Gastroesophageal sphincter (tissue), 3 donors: ENCODE measurements at regions not wholly inside any gene's neighbourhood (a gene's known extent, or its start where the extent isn't known, plus 50 kb on each side); places are given as distances from the start of the nearest gene placed in this dataset.

Experiments
- EP300 ChIP-seq: sonication (generic); formaldehyde crosslinking; IDR thresholded peaks from one replicate; pipeline ENCODE4 v1.6.1; 2017; ENCODE audit warnings: antibody characterized with exemption, mild to moderate bottlenecking
- POLR2AphosphoS5 ChIP-seq: sonication (generic); formaldehyde crosslinking; IDR thresholded peaks from one replicate; pipeline ENCODE4 v1.6.1; 2017; ENCODE audit warnings: antibody characterized with exemption
- TF ChIP-seq, protein P1 (sequence below), 4 experiments: fragments of 200-600 bp in 2 of 4; fragments of 450-650 bp in 2 of 4; sonication (generic) in 1 of 4; IDR thresholded peaks; one replicate each; pipeline ENCODE4 v1.5.1; 2017 to 2019; ENCODE audit warnings: antibody characterized with exemption in 4 of 4, mild to moderate bottlenecking in 2 of 4, moderate library complexity in 2 of 4

DNA sequence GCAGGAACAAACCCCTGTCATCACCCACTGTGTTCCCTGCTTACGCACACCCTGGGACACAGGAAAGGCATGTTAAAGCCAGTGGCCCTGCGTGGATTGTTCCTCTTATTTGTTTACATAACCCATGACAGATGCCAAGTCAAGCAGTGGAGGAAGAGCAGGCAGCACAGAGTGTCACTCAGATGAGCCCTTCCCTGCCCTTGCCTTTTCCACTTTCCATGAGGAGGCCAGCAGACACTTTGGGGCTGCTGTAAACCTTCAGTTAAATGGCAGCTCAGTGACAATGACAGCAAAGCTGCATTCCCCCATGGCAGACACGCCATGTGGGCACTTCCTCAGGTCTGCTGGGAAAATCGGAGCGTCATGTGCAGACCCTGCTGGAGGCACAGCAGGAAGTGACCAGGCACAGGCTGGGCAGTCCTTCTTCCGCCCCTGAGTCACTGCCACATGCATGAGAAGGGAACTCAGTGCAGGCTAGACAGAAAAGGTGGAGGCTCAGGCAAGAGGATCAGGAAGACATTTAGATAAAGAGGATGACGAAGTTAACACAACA, 216.8 kb upstream of the PIK3R1 start:
- TF ChIP-seq, protein P1, sequence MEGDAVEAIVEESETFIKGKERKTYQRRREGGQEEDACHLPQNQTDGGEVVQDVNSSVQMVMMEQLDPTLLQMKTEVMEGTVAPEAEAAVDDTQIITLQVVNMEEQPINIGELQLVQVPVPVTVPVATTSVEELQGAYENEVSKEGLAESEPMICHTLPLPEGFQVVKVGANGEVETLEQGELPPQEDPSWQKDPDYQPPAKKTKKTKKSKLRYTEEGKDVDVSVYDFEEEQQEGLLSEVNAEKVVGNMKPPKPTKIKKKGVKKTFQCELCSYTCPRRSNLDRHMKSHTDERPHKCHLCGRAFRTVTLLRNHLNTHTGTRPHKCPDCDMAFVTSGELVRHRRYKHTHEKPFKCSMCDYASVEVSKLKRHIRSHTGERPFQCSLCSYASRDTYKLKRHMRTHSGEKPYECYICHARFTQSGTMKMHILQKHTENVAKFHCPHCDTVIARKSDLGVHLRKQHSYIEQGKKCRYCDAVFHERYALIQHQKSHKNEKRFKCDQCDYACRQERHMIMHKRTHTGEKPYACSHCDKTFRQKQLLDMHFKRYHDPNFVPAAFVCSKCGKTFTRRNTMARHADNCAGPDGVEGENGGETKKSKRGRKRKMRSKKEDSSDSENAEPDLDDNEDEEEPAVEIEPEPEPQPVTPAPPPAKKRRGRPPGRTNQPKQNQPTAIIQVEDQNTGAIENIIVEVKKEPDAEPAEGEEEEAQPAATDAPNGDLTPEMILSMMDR (IDR thresholded peaks at IDR 0.05): no peak
- TF ChIP-seq POLR2AphosphoS5: peak; percentile 67
- peak; percentile 42 for TF ChIP-seq EP300
